ENCODE measurements at regions not wholly inside any gene's neighbourhood (a gene's known extent, or its start where the extent isn't known, plus 50 kb on each side); places are given as distances from the start of the nearest gene placed in this dataset.

DNA sequence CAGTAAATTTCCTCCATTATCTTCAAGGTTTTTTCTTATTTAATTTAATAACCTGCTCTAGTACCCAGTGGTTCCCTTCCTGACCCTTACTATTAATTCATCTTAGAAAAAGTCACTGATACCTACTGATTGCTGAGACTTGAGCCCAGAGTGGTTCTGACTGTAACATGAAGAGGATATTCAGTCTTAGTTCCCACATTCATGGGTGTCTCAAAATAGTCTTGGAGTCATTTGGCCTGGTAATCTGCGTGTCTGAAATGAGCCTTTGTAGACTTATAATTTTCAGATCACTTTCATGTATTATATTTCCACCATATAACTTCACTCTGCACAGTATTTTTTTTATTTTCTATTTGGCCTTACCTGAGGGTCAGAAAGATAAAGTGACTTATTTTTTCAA is 732.0 kb upstream of the KIF2B start:
- H3K4me1 Mint-ChIP-seq (ENCODE audit: low read depth) = no peaks in the 10 kb centered on the region
- H3K27me3 Mint-ChIP-seq (ENCODE audit: low read depth) = no peaks in the 10 kb centered on the region
- H3K27ac Mint-ChIP-seq (ENCODE audit: unreplicated experiment) = no peak overlapping the region
- no peaks in the 10 kb centered on the region for H3K9me3 Mint-ChIP-seq (ENCODE audit: low read depth)
- no peaks in the 10 kb centered on the region for H3K36me3 Mint-ChIP-seq (ENCODE audit: low read depth)
- no peak for TF ChIP-seq CTCF (IDR thresholded peaks at IDR 0.05)
- H3K4me3 Mint-ChIP-seq (ENCODE audit: unreplicated experiment) = no peak overlapping the region
- DNase-seq (ENCODE audit: low spot score) = no peak

DNA sequence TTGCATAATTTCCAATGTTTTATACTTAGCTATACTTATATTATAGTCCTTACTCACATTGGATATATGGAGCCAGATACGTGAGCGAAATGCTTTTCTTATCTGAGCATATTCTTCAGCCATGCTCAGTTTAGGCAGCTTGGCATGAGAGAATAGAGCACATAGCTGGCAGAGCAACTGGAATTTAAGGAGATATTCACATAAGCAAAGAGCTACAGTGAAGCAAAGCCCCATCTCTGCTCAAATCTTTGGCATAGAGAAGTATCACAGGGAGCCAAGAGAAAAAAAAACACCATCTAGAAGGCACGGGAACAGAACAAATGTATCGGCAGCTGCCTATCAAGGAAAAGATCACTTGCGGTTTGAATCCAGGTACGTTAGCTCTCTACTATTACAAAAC is 734.2 kb upstream of the KIF2B start:
- no peak for DNase-seq (ENCODE audit: low spot score)
- no peaks in the 10 kb centered on the region for H3K4me1 Mint-ChIP-seq (ENCODE audit: low read depth)
- no peak overlapping the region for H3K27ac Mint-ChIP-seq (ENCODE audit: unreplicated experiment)
- TF ChIP-seq CTCF (IDR thresholded peaks at IDR 0.05) = no peak
- H3K36me3 Mint-ChIP-seq (ENCODE audit: low read depth) = no peaks in the 10 kb centered on the region
- H3K4me3 Mint-ChIP-seq (ENCODE audit: unreplicated experiment) = no peak overlapping the region
- H3K27me3 Mint-ChIP-seq (ENCODE audit: low read depth) = no peaks in the 10 kb centered on the region
- H3K9me3 Mint-ChIP-seq (ENCODE audit: low read depth) = no peaks in the 10 kb centered on the region

- H3K27ac Mint-ChIP-seq (ENCODE audit: unreplicated experiment) = no peak overlapping the region
- H3K9me3 Mint-ChIP-seq (ENCODE audit: low read depth) = peaks cover 16% of the 10 kb centered on the region
- TF ChIP-seq CTCF (IDR thresholded peaks at IDR 0.05) = no peak
- H3K4me1 Mint-ChIP-seq (ENCODE audit: low read depth) = no peaks in the 10 kb centered on the region
- H3K4me3 Mint-ChIP-seq (ENCODE audit: unreplicated experiment) = no peak overlapping the region
- no peak for DNase-seq (ENCODE audit: low spot score)
- H3K36me3 Mint-ChIP-seq (ENCODE audit: low read depth) = no peaks in the 10 kb centered on the region
- H3K27me3 Mint-ChIP-seq (ENCODE audit: low read depth) = peaks cover 2% of the 10 kb centered on the region
These were observed 761.3 kb upstream of the KIF2B start for GRCh38 chr17:53061446-53061845.

DNA sequence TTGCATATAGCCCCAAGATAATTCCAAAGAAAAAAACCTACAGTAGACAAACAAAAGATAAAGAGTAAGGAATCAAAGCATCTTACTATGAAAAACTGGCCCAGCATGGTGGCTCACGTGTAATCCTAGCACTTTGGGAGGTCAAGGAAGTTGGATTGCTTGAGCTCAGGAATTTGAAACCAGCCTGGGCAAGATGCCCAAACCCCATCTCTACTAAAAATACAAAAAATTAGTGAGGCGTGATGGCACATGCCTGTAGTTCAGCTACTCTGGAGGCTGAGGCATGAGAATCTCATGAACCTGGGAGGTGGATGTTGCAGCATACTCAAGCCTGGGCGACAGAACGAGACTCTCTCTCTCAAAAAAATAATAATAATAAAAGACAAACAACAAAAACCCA is 764.7 kb upstream of the KIF2B start:
- no peak for TF ChIP-seq CTCF (IDR thresholded peaks at IDR 0.05)
- peaks cover 2% of the 10 kb centered on the region for H3K27me3 Mint-ChIP-seq (ENCODE audit: low read depth)
- no peaks in the 10 kb centered on the region for H3K36me3 Mint-ChIP-seq (ENCODE audit: low read depth)
- no peak overlapping the region for H3K4me3 Mint-ChIP-seq (ENCODE audit: unreplicated experiment)
- peaks cover 18% of the 10 kb centered on the region for H3K9me3 Mint-ChIP-seq (ENCODE audit: low read depth)
- no peak for DNase-seq (ENCODE audit: low spot score)
- H3K27ac Mint-ChIP-seq (ENCODE audit: unreplicated experiment) = no peak overlapping the region
- H3K4me1 Mint-ChIP-seq (ENCODE audit: low read depth) = no peaks in the 10 kb centered on the region

GRCh38 chr17:53046781-53047180 is 775.9 kb upstream of the KIF2B start:
- DNase-seq (ENCODE audit: low spot score) = no peak
- no peak overlapping the region for H3K4me3 Mint-ChIP-seq (ENCODE audit: unreplicated experiment)
- H3K36me3 Mint-ChIP-seq (ENCODE audit: low read depth) = no peaks in the 10 kb centered on the region
- no peak overlapping the region for H3K27ac Mint-ChIP-seq (ENCODE audit: unreplicated experiment)
- no peaks in the 10 kb centered on the region for H3K4me1 Mint-ChIP-seq (ENCODE audit: low read depth)
- H3K27me3 Mint-ChIP-seq (ENCODE audit: low read depth) = no peaks in the 10 kb centered on the region
- TF ChIP-seq CTCF (IDR thresholded peaks at IDR 0.05) = no peak
- peaks cover 23% of the 10 kb centered on the region for H3K9me3 Mint-ChIP-seq (ENCODE audit: low read depth)

Measured in chondrocyte (in vitro differentiated cells).